ENCODE measurements at regions not wholly inside any gene's neighbourhood (a gene's known extent, or its start where the extent isn't known, plus 50 kb on each side); places are given as distances from the start of the nearest gene placed in this dataset.
"Not testable (repeated sequence)": the region's sequence is repeated elsewhere in the genome, so short reads cannot be mapped to it uniquely, and the experiment has no call there.

DNA sequence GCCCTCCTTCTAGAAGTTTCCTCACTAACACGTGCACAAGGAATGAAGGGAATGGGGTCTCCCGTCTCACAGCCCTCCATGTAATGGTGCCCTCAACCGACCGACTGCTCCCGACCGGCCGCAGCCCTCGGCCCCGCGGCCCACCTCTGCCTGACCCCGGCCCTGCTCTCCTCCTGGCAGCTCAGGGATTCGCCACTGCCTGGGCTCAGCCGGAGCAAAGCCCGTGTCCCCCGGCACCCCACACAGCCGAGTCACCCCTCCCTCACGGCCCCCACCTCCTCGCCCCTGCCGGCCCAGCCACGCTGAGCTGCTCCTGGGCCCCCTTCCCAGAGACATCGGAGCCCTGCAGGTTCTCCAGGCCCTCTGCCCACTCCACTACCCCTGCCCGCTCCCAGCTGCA is 171.0 kb downstream of the TMEM121 start:
- TF ChIP-seq, protein P1, sequence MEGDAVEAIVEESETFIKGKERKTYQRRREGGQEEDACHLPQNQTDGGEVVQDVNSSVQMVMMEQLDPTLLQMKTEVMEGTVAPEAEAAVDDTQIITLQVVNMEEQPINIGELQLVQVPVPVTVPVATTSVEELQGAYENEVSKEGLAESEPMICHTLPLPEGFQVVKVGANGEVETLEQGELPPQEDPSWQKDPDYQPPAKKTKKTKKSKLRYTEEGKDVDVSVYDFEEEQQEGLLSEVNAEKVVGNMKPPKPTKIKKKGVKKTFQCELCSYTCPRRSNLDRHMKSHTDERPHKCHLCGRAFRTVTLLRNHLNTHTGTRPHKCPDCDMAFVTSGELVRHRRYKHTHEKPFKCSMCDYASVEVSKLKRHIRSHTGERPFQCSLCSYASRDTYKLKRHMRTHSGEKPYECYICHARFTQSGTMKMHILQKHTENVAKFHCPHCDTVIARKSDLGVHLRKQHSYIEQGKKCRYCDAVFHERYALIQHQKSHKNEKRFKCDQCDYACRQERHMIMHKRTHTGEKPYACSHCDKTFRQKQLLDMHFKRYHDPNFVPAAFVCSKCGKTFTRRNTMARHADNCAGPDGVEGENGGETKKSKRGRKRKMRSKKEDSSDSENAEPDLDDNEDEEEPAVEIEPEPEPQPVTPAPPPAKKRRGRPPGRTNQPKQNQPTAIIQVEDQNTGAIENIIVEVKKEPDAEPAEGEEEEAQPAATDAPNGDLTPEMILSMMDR (IDR thresholded peaks at IDR 0.05), result not testable (repeated sequence)
- TF ChIP-seq POLR2A (IDR thresholded peaks at IDR 0.05), result not testable (repeated sequence)

Data from testis (tissue), 2 donors.